Neural cell (in vitro differentiated cells): ENCODE measurements at regions not wholly inside any gene's neighbourhood (a gene's known extent, or its start where the extent isn't known, plus 50 kb on each side); places are given as distances from the start of the nearest gene placed in this dataset.

ENCODE experiments used
- H2AFZ ChIP-seq: fragments of 200-600, 300-800 bp; sonication (generic), shearing (Covaris generic); 2 replicates; pipeline ENCODE4 v1.6.0; 2014; ENCODE audit warnings: low read depth, mild to moderate bottlenecking, antibody characterized with exemption, low read length, moderate library complexity
- H3F3A ChIP-seq: fragments of 200-600 bp; shearing (Covaris generic); 2 replicates; pipeline ENCODE4 v1.6.1; 2016; ENCODE audit warnings: mild to moderate bottlenecking, moderate library complexity, mixed read lengths, antibody characterized with exemption, low read length; ENCODE audit not compliant: insufficient read depth, poor library complexity, severe bottlenecking
- H3K27ac ChIP-seq: fragments of 200-600, 300-800 bp; sonication (generic), shearing (Covaris generic); 2 replicates; pipeline ENCODE4 v1.5.1; 2014; ENCODE audit warnings: mild to moderate bottlenecking, low read length, moderate library complexity
- H3K27me3 ChIP-seq: fragments of 300-800, 200-600 bp; sonication (generic), shearing (Covaris generic); 2 replicates; pipeline ENCODE4 v1.6.0; 2014; ENCODE audit warnings: mild to moderate bottlenecking, low read depth, low read length, moderate library complexity; ENCODE audit not compliant: insufficient read depth
- H3K36me3 ChIP-seq: fragments of 300-800, 200-600 bp; sonication (generic), shearing (Covaris generic); 2 replicates; pipeline ENCODE4 v1.5.1; 2014; ENCODE audit warnings: mild to moderate bottlenecking, antibody characterized with exemption, low read length, moderate library complexity; ENCODE audit not compliant: insufficient read depth
- H3K4me2 ChIP-seq: fragments of 300-800, 200-600 bp; sonication (generic), shearing (Covaris generic); 2 replicates; pipeline ENCODE4 v1.6.0; 2014; ENCODE audit warnings: mild to moderate bottlenecking, low read length
- H3K4me3 ChIP-seq: fragments of 300-800, 200-600 bp; sonication (generic), shearing (Covaris generic); 2 replicates; pipeline ENCODE4 v1.5.1; 2014; ENCODE audit warnings: mild to moderate bottlenecking, low read length, moderate library complexity
- H3K79me2 ChIP-seq: fragments of 200-600 bp; shearing (Covaris generic); replicated peaks from 2 replicates; pipeline ENCODE4 v1.6.0; 2014; ENCODE audit warnings: mild to moderate bottlenecking, low read length, moderate library complexity; ENCODE audit not compliant: insufficient read depth
- H3K9ac ChIP-seq: fragments of 300-800, 200-600 bp; sonication (generic), shearing (Covaris generic); 2 replicates; pipeline ENCODE4 v1.6.1; 2016; ENCODE audit warnings: mild to moderate bottlenecking, low read length, mixed read lengths
- H3K9me2 ChIP-seq: fragments of 200-600 bp; shearing (Covaris generic); 2 replicates; pipeline ENCODE4 v1.6.1; 2016; ENCODE audit warnings: mild to moderate bottlenecking, low read length, mixed read lengths; ENCODE audit not compliant: insufficient read depth
- H3K9me3 ChIP-seq: fragments of 200-600, 300-800 bp; sonication (generic), shearing (Covaris generic); 2 replicates; pipeline ENCODE4 v1.6.1; 2016; ENCODE audit warnings: mild to moderate bottlenecking, mixed run types, low read length, moderate library complexity, mixed read lengths
- H4K20me1 ChIP-seq: fragments of 200-600 bp; shearing (Covaris generic); 2 replicates; pipeline ENCODE4 v1.6.1; 2016; ENCODE audit warnings: mild to moderate bottlenecking, mixed run types; ENCODE audit not compliant: insufficient read depth
- EP300 ChIP-seq: fragments of 450-650 bp; conservative IDR thresholded peaks from 2 replicates; pipeline ENCODE4 v1.6.1; 2014; ENCODE audit warnings: antibody characterized with exemption, mild to moderate bottlenecking, moderate library complexity; ENCODE audit not compliant: poor library complexity, severe bottlenecking
- EZH2 ChIP-seq: fragments of 200-600, 300-800 bp; shearing (Covaris generic), sonication (generic); IDR thresholded peaks from 2 replicates; pipeline ENCODE4 v1.6.1; 2014; ENCODE audit warnings: antibody characterized with exemption, low read length, borderline replicate concordance, mild to moderate bottlenecking; ENCODE audit not compliant: insufficient read depth, poor library complexity, severe bottlenecking
- MXI1 ChIP-seq: fragments of 450-650 bp; conservative IDR thresholded peaks from 2 replicates; pipeline ENCODE4 v1.6.1; 2014; ENCODE audit warnings: antibody characterized with exemption, mild to moderate bottlenecking; ENCODE audit not compliant: poor library complexity, severe bottlenecking
- POLR2AphosphoS5 ChIP-seq: IDR thresholded peaks from 2 replicates; pipeline ENCODE4 v1.6.1; 2012
- RAD21 ChIP-seq: fragments of 450-650 bp; conservative IDR thresholded peaks from 2 replicates; pipeline ENCODE4 v1.6.1; 2014; ENCODE audit warnings: antibody characterized with exemption, mild to moderate bottlenecking, moderate library complexity
- REST ChIP-seq: IDR thresholded peaks from 2 replicates; pipeline ENCODE4 v1.6.1; 2012; ENCODE audit warnings: borderline replicate concordance
- SMC3 ChIP-seq: fragments of 450-650 bp; conservative IDR thresholded peaks from 2 replicates; pipeline ENCODE4 v1.6.1; 2014; ENCODE audit warnings: antibody characterized with exemption, mild to moderate bottlenecking, moderate library complexity; ENCODE audit not compliant: poor library complexity
- TAF1 ChIP-seq: IDR thresholded peaks from 2 replicates; pipeline ENCODE4 v1.6.1; 2012; ENCODE audit warnings: low read depth
- TF ChIP-seq, protein P1 (sequence below): fragments of 450-650 bp; IDR thresholded peaks from 2 replicates; pipeline ENCODE4 v1.5.1; 2014; ENCODE audit warnings: antibody characterized with exemption, mild to moderate bottlenecking, moderate library complexity; ENCODE audit not compliant: poor library complexity, severe bottlenecking

GRCh38 chr1:95431235-95431634 is 197.2 kb downstream of the RWDD3 start:
- TF ChIP-seq SMC3 (no peak), RAD21 (no peak), EP300 (no peak), REST (no peak), POLR2AphosphoS5 (no peak), TAF1 (no peak), EZH2 (no peak), MXI1 (no peak)
- TF ChIP-seq, protein P1, sequence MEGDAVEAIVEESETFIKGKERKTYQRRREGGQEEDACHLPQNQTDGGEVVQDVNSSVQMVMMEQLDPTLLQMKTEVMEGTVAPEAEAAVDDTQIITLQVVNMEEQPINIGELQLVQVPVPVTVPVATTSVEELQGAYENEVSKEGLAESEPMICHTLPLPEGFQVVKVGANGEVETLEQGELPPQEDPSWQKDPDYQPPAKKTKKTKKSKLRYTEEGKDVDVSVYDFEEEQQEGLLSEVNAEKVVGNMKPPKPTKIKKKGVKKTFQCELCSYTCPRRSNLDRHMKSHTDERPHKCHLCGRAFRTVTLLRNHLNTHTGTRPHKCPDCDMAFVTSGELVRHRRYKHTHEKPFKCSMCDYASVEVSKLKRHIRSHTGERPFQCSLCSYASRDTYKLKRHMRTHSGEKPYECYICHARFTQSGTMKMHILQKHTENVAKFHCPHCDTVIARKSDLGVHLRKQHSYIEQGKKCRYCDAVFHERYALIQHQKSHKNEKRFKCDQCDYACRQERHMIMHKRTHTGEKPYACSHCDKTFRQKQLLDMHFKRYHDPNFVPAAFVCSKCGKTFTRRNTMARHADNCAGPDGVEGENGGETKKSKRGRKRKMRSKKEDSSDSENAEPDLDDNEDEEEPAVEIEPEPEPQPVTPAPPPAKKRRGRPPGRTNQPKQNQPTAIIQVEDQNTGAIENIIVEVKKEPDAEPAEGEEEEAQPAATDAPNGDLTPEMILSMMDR, result no peak
- H3K79me2 ChIP-seq, result no peaks in the 10 kb centered on the region
- no peak overlapping the region for H2AFZ ChIP-seq
- H3F3A ChIP-seq, result no peaks in the 10 kb centered on the region
- H3K9me3 ChIP-seq, result no peaks in the 10 kb centered on the region
- H4K20me1 ChIP-seq, result no peaks in the 10 kb centered on the region
- no peak overlapping the region for H3K4me3 ChIP-seq
- no peak overlapping the region for H3K9ac ChIP-seq
- no peak overlapping the region for H3K27ac ChIP-seq
- H3K27me3 ChIP-seq, result no peaks in the 10 kb centered on the region
- H3K36me3 ChIP-seq, result no peaks in the 10 kb centered on the region
- H3K9me2 ChIP-seq, result no peaks in the 10 kb centered on the region
- H3K4me2 ChIP-seq, result no peak overlapping the region

DNA sequence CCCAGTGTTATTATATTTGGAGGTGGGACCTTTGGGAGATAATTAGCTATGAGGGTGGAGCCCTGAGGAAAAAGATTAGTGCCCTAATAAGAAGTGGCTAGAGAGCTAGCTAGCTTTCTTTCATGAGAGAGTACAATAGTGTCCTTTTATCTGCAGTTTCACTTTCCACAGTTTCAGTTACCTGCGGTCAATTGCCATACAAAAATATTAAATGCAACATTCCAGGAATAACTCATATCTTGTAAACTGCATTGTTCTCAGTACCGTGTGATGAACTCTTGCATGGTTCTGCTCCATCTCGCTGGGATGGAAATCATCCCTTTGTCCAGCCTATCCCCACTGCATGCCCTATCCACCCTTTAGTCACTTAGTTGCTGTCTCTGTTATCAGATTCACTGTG is 201.6 kb downstream of the RWDD3 start:
- Histone ChIP-seq H3K36me3 (no peaks in the 10 kb centered on the region), H3K9ac (no peak overlapping the region), H3K9me2 (no peaks in the 10 kb centered on the region), H3K27me3 (no peaks in the 10 kb centered on the region), H3K79me2 (no peaks in the 10 kb centered on the region), H3K27ac (no peak overlapping the region), H3K9me3 (no peaks in the 10 kb centered on the region), H4K20me1 (no peaks in the 10 kb centered on the region), H3K4me3 (no peak overlapping the region), H3K4me2 (no peak overlapping the region), H3F3A (no peaks in the 10 kb centered on the region), H2AFZ (no peak overlapping the region)
- TF ChIP-seq REST (no peak), EP300 (no peak), SMC3 (no peak), RAD21 (no peak), POLR2AphosphoS5 (no peak), EZH2 (no peak), TAF1 (no peak), MXI1 (no peak)
- TF ChIP-seq, protein P1, result no peak
